HepG2 (cell line): ENCODE measurements at regions not wholly inside any gene's neighbourhood (a gene's known extent, or its start where the extent isn't known, plus 50 kb on each side); places are given as distances from the start of the nearest gene placed in this dataset.

Experiments used
- ATAC-seq: fragments of 200-7000 bp; cut with Tn5 transposase; 3 replicates; pipeline ENCODE4 v1.9.1; 2020; ENCODE audit warnings: mild to moderate bottlenecking, moderate library complexity
- BruUV-seq: library from RNA; stranded (reverse); fragments of 400-500 nt; replicated peaks from 2 replicates; lab custom pipeline; 2021; lab: Mats Ljungman, UMichigan
- CTCF ChIA-PET: fragments of 300-600 bp; formaldehyde crosslinking; extraction: SDS; loops from one replicate; lab custom pipeline; 2021; ENCODE audit warnings: low total read pairs, inconsistent platforms, low intra/inter-chr PET ratio; lab: Yijun Ruan, JAX
- POLR2A ChIA-PET: fragments of 350-600 bp; sonication (Branson Sonifier 250); formaldehyde crosslinking; loops from one replicate; lab custom pipeline; 2020; ENCODE audit warnings: antibody characterized with exemption, inconsistent platforms; lab: Yijun Ruan, JAX
- DNase-seq: peaks from one replicate; pipeline ENCODE4 v3.0.0-alpha.2; 2015; ENCODE audit warnings: low spot score
- FAIRE-seq: peaks from 3 replicates; lab custom pipeline; 2011; peaks lifted over from hg19 to GRCh38; lab: Jason Lieb, UNC
- H2AFZ ChIP-seq: one replicate; pipeline ENCODE4 v1.6.1; 2011; ENCODE audit warnings: low read length, inconsistent platforms
- H3K27ac ChIP-seq: fragments of 300-600 bp; 3 replicates; pipeline ENCODE4 v1.8.0; 2011; ENCODE audit warnings: mixed run types, mild to moderate bottlenecking, mixed read lengths, low read length, inconsistent platforms; ENCODE audit not compliant: insufficient read depth; ENCODE audit errors: extremely low read length
- H3K27me3 ChIP-seq, 2 experiments: fragments of 200-600 bp in 1 of 2; 2 replicates in 1 of 2; 3 replicates in 1 of 2; pipeline versions ENCODE4 v1.6.0 to v1.8.0; 2011; ENCODE audit warnings: low read length in 2 of 2, mild to moderate bottlenecking in 2 of 2, moderate library complexity in 2 of 2, inconsistent platforms in 1 of 2; ENCODE audit not compliant: insufficient read depth in 2 of 2, control insufficient read depth in 1 of 2
- H3K36me3 ChIP-seq, 2 experiments: fragments of 200-600 bp in 1 of 2; replicated peaks in 1 of 2; 2 replicates in 1 of 2; 3 replicates in 1 of 2; pipeline versions ENCODE4 v1.5.1 to v1.8.0; 2011; ENCODE audit warnings: low read length in 2 of 2, inconsistent platforms in 1 of 2; ENCODE audit not compliant: insufficient read depth in 2 of 2, control insufficient read depth in 1 of 2
- H3K4me1 ChIP-seq: 2 replicates; pipeline ENCODE4 v1.5.1; 2012; ENCODE audit warnings: low read length, inconsistent platforms; ENCODE audit not compliant: insufficient read depth
- H3K4me2 ChIP-seq: 2 replicates; pipeline ENCODE4 v1.6.0; 2011; ENCODE audit warnings: low read depth, low read length, inconsistent platforms
- H3K4me3 ChIP-seq, 3 experiments: fragments of 200-600 bp in 1 of 3; sonication (generic), shearing (Covaris generic) in 1 of 3; replicated peaks in 1 of 3; 2 replicates each; pipeline ENCODE4 v1.5.1; 2011 to 2016; ENCODE audit warnings: low read length in 3 of 3, inconsistent platforms in 2 of 3, low read depth in 2 of 3, mild to moderate bottlenecking in 2 of 3, control low read depth in 1 of 3, mixed read lengths in 1 of 3; ENCODE audit not compliant: insufficient read depth in 1 of 3
- H3K79me2 ChIP-seq: one replicate; pipeline ENCODE4 v1.6.1; 2011; ENCODE audit warnings: low read length, inconsistent platforms; ENCODE audit not compliant: insufficient read depth
- H3K9ac ChIP-seq: 2 replicates; pipeline ENCODE4 v1.6.0; 2011; ENCODE audit warnings: mild to moderate bottlenecking, low read depth, low read length, inconsistent platforms; ENCODE audit not compliant: insufficient read depth
- H3K9me3 ChIP-seq: 2 replicates; pipeline ENCODE4 v1.5.1; 2012; ENCODE audit warnings: mild to moderate bottlenecking, low read length
- H4K20me1 ChIP-seq: 2 replicates; pipeline ENCODE4 v1.6.0; 2011; ENCODE audit warnings: inconsistent platforms, mild to moderate bottlenecking, low read length, moderate library complexity; ENCODE audit not compliant: insufficient read depth
- DBP ChIP-seq: sonication (generic); formaldehyde crosslinking; IDR thresholded peaks from 2 replicates; pipeline ENCODE4 v1.4.0; 2020; ENCODE audit warnings: missing genetic modification reagents; ENCODE audit errors: not compliant biosample characterization
- EEA1 ChIP-seq: sonication (generic); formaldehyde crosslinking; IDR thresholded peaks from 2 replicates; pipeline ENCODE4 v1.5.1; 2020; ENCODE audit warnings: mild to moderate bottlenecking, missing genetic modification reagents, borderline replicate concordance
- ISL2 ChIP-seq: sonication (generic); formaldehyde crosslinking; IDR thresholded peaks from 2 replicates; pipeline ENCODE4 v1.5.0; 2020; ENCODE audit warnings: missing genetic modification reagents
- MEIS1 ChIP-seq: sonication (generic); formaldehyde crosslinking; IDR thresholded peaks from 2 replicates; pipeline ENCODE4 v1.9.0; 2021; ENCODE audit warnings: mild to moderate bottlenecking, missing genetic modification reagents, moderate library complexity, borderline replicate concordance
- POLR2A ChIP-seq, 2 experiments: IDR thresholded peaks; 2 replicates each; pipeline ENCODE4 v1.6.1; 2011; ENCODE audit warnings: low read depth in 2 of 2, low read length in 2 of 2, mild to moderate bottlenecking in 1 of 2, moderate library complexity in 1 of 2; ENCODE audit not compliant: insufficient read depth in 1 of 2
- SRSF4 ChIP-seq: fragments of 200-400 bp; formaldehyde crosslinking; IDR thresholded peaks from one replicate; pipeline ENCODE4 v1.6.1; 2018; ENCODE audit warnings: mild to moderate bottlenecking, low read depth, low read length, moderate library complexity; ENCODE audit not compliant: poor library complexity, severe bottlenecking
- ZFY ChIP-seq: sonication (generic); formaldehyde crosslinking; IDR thresholded peaks from 2 replicates; pipeline ENCODE4 v1.4.0; 2020; ENCODE audit warnings: missing genetic modification reagents
- ZNF513 ChIP-seq: sonication (generic); formaldehyde crosslinking; conservative IDR thresholded peaks from 2 replicates; pipeline ENCODE4 v1.5.0; 2020; ENCODE audit warnings: missing genetic modification reagents
- ZNF660 ChIP-seq: sonication (generic); formaldehyde crosslinking; IDR thresholded peaks from 2 replicates; pipeline ENCODE4 v1.5.1; 2020; ENCODE audit warnings: mild to moderate bottlenecking, low read depth, missing genetic modification reagents, borderline replicate concordance
- ZNF768 ChIP-seq: sonication (generic); formaldehyde crosslinking; IDR thresholded peaks from 2 replicates; pipeline ENCODE4 v1.4.0; 2020; ENCODE audit warnings: missing genetic modification reagents
- WGBS: methylation state at CpG from one replicate; pipeline ENCODE4 v1.1.6; 2017; ENCODE audit warnings: low lambda C conversion rate; 5-methylcytosine and 5-hydroxymethylcytosine counted together
- in situ Hi-C: cut with HindIII; loops from 2 replicates; pipeline ENCODE4 v1.10.0; 2017; ENCODE audit warnings: low pct_unique_long_range_greater_than_20kb; ENCODE audit not compliant: extremely low pct_ligation_motif_present
- intact Hi-C: fragments of 100-400 bp; cut with micrococcal nuclease; formaldehyde crosslinking; loops from one replicate; pipeline ENCODE4 v1.10.0; 2022; ENCODE audit not compliant: unreplicated experiment
- TF ChIP-seq, protein P1 (sequence below): sonication (generic); formaldehyde crosslinking; IDR thresholded peaks from 2 replicates; pipeline ENCODE4 v1.4.0; 2020; ENCODE audit warnings: missing genetic modification reagents

- ChIA-PET POLR2A (no interaction called here), CTCF (no interaction called here)
- peaks cover 19% of the 10 kb centered on the region; the same call in 1 of the 2 replicates for H3K9me3 ChIP-seq
- H2AFZ ChIP-seq = no peak overlapping the region
- in situ Hi-C loops = no loop called here
- no peak for ATAC-seq
- no peak overlapping the region for H3K4me2 ChIP-seq
- H3K27me3 ChIP-seq = no peaks in the 10 kb centered on the region
- TF ChIP-seq MEIS1 (no peak), ISL2 (CRISPR knock-in tag) (no peak), ZNF768 (CRISPR knock-in tag) (no peak), SRSF4 (no peak), ZNF513 (no peak), EEA1 (CRISPR knock-in tag) (no peak), ZFY (CRISPR knock-in tag) (no peak), DBP (CRISPR knock-in tag) (no peak), POLR2A (IDR thresholded peaks at IDR 0.05; ENCODE audit: insufficient read depth in 1 of 2, low read depth in 2 of 2, low read length in 2 of 2) (no peak), ZNF660 (CRISPR knock-in tag) (no peak)
- TF ChIP-seq, protein P1, sequence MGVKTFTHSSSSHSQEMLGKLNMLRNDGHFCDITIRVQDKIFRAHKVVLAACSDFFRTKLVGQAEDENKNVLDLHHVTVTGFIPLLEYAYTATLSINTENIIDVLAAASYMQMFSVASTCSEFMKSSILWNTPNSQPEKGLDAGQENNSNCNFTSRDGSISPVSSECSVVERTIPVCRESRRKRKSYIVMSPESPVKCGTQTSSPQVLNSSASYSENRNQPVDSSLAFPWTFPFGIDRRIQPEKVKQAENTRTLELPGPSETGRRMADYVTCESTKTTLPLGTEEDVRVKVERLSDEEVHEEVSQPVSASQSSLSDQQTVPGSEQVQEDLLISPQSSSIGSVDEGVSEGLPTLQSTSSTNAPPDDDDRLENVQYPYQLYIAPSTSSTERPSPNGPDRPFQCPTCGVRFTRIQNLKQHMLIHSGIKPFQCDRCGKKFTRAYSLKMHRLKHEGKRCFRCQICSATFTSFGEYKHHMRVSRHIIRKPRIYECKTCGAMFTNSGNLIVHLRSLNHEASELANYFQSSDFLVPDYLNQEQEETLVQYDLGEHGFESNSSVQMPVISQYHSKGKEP (CRISPR knock-in tag) = no peak
- TF ChIP-seq, all 625 proteins: peak for 0
- Histone ChIP-seq H4K20me1 (no peaks in the 10 kb centered on the region), H3K4me3 (no peak overlapping the region), H3K36me3 (no peaks in the 10 kb centered on the region), H3K79me2 (no peaks in the 10 kb centered on the region), H3K27ac (no peak overlapping the region), H3K4me1 (no peaks in the 10 kb centered on the region), H3K9ac (no peak overlapping the region)
- BruUV-seq = no TSS peak
- FAIRE-seq (no peak), DNase-seq (no peak)
- WGBS = 0% methylated on average over 1 of the region's 1 CpG
- intact Hi-C loops = no loop called here
Observed at GRCh38 chr5:92064993-92065392, 681.9 kb upstream of the ARRDC3 start.
